ENCODE measurements at regions not wholly inside any gene's neighbourhood (a gene's known extent, or its start where the extent isn't known, plus 50 kb on each side); places are given as distances from the start of the nearest gene placed in this dataset.

GRCh38 chr22:16387088-16387487, 205.5 kb downstream of the CCT8L2 start:
- TF ChIP-seq, protein P1, sequence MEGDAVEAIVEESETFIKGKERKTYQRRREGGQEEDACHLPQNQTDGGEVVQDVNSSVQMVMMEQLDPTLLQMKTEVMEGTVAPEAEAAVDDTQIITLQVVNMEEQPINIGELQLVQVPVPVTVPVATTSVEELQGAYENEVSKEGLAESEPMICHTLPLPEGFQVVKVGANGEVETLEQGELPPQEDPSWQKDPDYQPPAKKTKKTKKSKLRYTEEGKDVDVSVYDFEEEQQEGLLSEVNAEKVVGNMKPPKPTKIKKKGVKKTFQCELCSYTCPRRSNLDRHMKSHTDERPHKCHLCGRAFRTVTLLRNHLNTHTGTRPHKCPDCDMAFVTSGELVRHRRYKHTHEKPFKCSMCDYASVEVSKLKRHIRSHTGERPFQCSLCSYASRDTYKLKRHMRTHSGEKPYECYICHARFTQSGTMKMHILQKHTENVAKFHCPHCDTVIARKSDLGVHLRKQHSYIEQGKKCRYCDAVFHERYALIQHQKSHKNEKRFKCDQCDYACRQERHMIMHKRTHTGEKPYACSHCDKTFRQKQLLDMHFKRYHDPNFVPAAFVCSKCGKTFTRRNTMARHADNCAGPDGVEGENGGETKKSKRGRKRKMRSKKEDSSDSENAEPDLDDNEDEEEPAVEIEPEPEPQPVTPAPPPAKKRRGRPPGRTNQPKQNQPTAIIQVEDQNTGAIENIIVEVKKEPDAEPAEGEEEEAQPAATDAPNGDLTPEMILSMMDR (conservative IDR thresholded peaks at IDR 0.05 in 1 of 2, IDR thresholded peaks at IDR 0.05 in 1 of 2; ENCODE audit: extremely low read depth in 1 of 2, insufficient read depth in 1 of 2, low read depth in 1 of 2, low read length in 2 of 2), result no peak
- no peak for TF ChIP-seq EZH2 (IDR thresholded peaks at IDR 0.05; ENCODE audit: borderline replicate concordance, low read length)
